MM.1S (cell line): ENCODE measurements at regions not wholly inside any gene's neighbourhood (a gene's known extent, or its start where the extent isn't known, plus 50 kb on each side); places are given as distances from the start of the nearest gene placed in this dataset.

Experiments used
- EZH2 ChIP-seq: fragments of 300-600 bp; sonication (generic); optimal IDR thresholded peaks from 2 replicates; pipeline ENCODE3; 2017; ENCODE audit warnings: low read depth, mild to moderate bottlenecking, antibody characterized with exemption, low read length, mixed read lengths
- EZH2phosphoT487 ChIP-seq: fragments of 300-600 bp; sonication (generic); IDR thresholded peaks from 2 replicates; pipeline ENCODE4 v1.6.1; 2018; ENCODE audit warnings: antibody characterized with exemption, low read length
- TF ChIP-seq, protein P1 (sequence below): fragments of 300-600 bp; sonication (generic); IDR thresholded peaks from 2 replicates; pipeline ENCODE4 v1.5.1; 2016; ENCODE audit warnings: antibody characterized with exemption, low read length, mixed read lengths

DNA sequence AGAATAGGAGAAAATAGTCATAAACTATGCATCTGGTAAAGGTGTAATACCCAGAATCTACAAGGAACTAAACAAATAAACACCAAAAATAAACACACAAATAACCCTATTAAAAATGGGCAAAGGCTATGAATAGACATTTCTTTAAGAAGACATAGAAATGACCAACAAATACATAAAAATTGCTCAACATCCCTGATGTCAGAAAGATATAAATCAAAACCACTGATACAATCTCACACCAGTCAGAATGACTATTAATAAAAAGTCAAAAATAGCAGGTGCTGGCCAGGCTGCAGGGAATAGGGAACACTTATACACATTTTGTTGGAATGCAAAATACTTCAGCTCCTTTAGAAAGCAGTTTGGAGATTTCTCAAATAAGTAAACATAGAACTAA lies 352.1 kb upstream of the SLITRK1 start:
- TF ChIP-seq, protein P1, sequence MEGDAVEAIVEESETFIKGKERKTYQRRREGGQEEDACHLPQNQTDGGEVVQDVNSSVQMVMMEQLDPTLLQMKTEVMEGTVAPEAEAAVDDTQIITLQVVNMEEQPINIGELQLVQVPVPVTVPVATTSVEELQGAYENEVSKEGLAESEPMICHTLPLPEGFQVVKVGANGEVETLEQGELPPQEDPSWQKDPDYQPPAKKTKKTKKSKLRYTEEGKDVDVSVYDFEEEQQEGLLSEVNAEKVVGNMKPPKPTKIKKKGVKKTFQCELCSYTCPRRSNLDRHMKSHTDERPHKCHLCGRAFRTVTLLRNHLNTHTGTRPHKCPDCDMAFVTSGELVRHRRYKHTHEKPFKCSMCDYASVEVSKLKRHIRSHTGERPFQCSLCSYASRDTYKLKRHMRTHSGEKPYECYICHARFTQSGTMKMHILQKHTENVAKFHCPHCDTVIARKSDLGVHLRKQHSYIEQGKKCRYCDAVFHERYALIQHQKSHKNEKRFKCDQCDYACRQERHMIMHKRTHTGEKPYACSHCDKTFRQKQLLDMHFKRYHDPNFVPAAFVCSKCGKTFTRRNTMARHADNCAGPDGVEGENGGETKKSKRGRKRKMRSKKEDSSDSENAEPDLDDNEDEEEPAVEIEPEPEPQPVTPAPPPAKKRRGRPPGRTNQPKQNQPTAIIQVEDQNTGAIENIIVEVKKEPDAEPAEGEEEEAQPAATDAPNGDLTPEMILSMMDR: no peak
- TF ChIP-seq EZH2phosphoT487 (no peak), EZH2 (no peak)
